HG03575 (cell line): ENCODE measurements at regions not wholly inside any gene's neighbourhood (a gene's known extent, or its start where the extent isn't known, plus 50 kb on each side); places are given as distances from the start of the nearest gene placed in this dataset.
"Not testable (repeated sequence)": the region's sequence is repeated elsewhere in the genome, so short reads cannot be mapped to it uniquely, and the experiment has no call there.

Source experiments
- ATAC-seq: cut with Tn5 transposase; IDR thresholded peaks from one replicate; pipeline ENCODE4 v1.9.1; 2021; ENCODE audit not compliant: unreplicated experiment, insufficient number of reproducible peaks, low FRiP score; ENCODE audit errors: extremely low read depth

- no peak for ATAC-seq
These were observed 960.8 kb upstream of the PRKX start for GRCh38 chrX:4674028-4674782.

DNA sequence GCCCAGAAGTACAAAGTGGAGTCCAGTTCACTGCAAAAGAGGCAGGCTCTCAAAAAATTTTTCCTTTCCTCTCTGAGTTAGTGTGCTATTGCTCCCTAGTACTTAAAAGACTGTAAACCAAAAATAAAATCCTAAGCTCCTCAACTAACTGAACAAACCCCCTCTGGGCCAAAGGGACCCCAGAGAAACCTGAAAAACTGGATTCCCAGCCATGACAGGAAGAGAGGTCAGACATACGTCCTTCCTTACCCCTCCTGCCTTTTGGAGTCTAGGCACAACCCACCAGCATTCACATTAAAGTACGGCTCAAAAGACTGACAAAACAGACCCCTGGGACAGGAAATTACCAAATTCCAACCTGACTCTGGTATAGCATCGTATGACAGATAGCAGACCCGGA is 957.9 kb upstream of the PRKX start:
- no peak for ATAC-seq

DNA sequence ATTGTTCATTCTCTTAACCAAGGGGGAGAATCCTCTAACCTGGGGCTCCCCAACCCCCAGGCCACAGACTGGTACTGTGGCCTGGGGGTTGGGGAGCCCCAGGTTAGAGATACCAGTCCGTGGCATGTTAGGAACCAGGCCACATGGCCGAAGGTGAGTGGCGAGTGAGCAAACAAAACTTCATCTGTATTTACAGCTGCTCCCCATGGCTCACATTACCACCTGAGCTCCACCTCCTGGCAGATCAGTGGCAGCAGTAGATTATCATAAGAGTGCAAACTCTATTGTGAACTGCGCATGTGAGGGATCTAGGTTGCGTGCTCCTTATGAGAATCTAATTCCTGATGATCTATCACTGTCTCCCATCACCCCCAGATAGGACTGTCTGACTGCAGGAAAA is 957.2 kb upstream of the PRKX start:
- ATAC-seq: no peak

DNA sequence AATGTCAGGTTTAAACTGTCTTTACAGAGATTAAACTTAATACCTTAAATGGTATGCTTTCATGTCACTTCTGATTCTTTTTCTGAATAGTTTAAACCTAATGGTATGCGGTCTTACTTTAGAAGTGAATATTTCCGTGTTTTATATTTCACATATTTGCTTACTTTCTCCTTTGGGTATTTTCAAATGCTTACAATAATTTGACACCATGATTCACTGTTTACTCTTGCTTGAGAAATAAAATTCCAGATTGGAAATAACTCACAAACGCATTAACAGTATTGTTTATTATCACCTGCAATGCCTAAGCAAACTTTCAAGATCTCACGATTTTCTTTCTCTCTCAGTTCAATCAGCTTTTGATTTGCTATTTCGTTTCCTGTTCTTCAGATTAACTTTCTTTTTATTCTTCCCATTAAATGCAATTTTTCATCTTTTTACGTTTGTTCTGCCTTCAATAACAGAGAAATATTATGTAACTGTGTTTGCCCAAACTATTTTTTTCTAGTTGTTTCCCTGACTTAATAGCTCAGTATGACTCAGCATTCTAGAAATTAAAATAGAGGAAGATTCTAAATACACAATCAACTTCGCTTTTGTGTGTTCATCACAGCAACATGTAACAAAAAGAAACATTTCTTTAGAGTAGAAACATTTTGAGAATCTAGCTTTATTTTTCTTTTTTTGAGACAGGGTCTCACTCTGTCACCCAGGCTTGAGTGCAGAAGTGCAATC is 955.5 kb upstream of the PRKX start:
- ATAC-seq: no peak

- no peak for ATAC-seq
These were observed 949.6 kb upstream of the PRKX start for GRCh38 chrX:4663085-4663484.

DNA sequence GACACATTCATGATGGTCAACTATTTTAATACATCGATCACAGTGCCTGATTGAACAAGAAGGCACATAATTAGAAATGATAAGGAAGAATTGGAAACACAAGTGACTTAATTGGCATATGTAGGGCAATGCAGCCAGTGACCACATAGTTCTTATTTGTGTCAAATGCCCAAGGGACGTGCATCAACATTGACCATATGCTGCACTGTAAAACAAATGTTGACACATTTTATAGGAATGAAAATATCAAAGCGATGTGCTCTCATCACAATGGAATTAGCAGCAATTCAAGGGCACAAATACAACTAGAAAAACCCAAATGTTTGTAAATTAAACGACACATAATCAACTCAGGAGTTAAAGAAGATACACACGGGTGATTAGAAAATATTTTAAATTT is 948.3 kb upstream of the PRKX start:
- ATAC-seq: no peak

DNA sequence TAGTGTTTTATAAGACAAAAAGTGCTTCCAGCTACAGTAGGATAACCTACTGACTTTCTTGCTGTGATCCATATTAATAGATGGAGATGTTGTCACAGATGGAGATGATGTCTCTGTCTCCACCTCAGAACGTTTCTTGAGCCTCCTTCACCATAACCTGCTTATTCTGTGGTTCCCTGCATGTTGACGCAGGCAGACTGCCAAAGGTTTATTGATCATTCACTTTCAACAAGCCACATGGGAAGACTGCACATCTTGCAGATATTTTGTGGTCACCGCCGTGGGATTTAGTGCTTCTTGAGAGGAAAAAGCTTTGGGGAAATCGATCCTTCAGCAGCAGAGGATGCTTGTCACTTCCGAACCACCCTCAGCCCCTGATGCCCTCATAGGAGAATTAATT is 943.0 kb upstream of the PRKX start:
- no peak for ATAC-seq

GRCh38 chrX:4655743-4656142 is 942.3 kb upstream of the PRKX start:
- ATAC-seq: no peak

GRCh38 chrX:4642114-4642513 is 928.7 kb upstream of the PRKX start:
- no peak for ATAC-seq

DNA sequence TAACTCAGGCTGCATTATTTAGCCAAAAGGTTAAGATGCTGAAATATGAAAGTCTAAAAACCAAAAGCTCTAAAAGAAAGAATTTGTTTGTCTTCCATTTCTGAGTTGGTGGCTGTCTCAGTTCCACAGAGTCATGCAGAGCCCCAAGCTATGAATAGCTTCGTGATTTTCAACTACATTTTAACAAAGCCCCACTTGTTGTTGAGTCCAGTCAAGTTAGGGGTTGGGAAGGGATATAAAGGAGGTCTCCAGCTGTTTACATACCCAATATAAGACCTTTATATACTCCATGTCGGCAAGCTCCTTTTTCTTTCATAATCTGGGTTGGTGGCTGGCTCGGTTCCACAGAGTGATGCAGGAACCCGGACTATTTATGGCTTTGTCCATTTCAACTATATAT is 924.6 kb upstream of the PRKX start:
- no peak for ATAC-seq

DNA sequence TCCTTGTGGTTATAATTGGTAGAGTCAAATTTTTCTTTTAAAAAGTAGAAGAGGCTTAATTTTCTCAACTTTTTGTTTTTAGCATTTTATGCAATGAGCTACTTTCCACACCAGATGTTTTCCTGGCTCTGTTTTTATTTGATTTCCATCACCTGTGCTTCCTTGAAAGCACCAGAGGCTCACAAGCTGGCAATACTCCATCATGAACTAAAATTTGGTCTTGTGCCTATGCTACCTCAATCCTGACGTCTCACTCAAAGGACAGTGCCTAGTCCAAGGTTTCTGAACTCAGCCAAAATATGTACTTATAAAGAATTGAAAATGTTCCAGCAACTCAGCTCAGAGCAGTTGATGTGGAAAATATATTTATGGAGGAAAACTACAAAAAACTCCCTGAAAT is 914.0 kb upstream of the PRKX start:
- no peak for ATAC-seq

DNA sequence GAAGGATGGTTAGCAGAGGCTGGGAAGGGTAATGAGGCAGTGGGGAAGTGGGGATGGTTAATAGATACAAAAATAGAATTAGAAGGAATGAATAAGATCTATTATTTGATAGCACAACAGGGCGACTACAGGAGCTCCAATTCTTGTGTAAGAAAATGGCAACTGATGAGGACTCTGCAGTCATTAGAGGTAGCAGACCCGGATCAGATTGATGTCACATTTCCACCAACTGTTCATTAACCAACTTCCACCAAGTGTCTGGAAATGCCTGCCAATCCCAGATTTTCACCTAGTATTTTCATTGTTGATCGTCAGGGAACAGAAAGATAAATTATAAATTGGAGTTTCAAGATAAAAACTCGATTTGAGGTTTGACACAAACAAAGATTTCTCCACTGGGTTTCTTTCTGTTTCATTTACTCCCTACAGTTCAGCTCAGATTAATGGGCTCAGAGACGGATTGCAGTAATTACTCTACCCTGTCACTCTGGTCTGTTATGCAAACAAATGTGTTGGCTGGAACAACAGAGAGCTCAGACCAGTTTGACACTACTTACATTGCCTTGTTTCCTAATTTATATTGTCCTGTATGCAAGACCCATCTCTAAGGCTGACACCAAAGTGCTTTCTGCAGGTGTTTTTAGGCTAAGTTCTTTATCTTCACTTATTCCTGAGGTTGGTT is 909.2 kb upstream of the PRKX start:
- ATAC-seq: no peak

DNA sequence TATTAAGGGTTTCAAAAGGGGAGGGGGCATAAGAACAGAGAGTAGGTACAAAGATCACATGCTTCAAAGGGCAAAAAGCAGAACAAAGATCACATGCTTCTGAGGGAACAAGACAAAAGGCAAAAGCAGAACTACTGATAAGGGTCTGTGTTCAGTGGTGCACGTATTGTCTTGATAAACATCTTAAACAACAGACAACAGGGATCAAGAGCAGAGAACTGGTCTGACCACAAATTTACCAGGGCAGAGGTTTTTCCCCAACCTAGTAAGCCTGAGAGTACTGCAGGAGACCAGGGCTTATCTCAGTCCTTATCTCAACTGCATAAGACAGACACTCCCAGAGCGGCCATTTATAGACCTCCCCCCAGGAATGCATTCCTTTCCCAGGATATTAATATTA is 900.2 kb upstream of the PRKX start:
- ATAC-seq: not testable (repeated sequence)

- ATAC-seq: no peak
These were observed 875.4 kb upstream of the PRKX start for GRCh38 chrX:4588893-4589292.

DNA sequence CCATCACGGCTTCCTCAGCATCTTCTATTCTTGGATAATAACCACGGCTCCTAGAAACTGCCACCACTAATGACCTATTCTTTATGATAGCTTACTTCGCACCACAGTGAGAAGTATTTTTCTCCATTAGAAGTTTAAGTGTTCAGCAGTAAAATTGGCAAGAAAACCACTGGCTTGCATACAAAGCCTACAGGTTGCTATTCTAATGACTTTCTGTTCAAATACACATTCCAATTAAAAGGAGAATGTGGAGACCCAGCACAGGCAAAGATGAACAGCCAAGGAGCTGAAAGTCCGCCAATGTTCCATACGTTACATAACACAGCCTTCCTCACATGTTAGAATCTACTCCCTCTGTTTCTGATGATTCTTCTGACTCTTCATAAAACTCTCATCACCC is 875.0 kb upstream of the PRKX start:
- ATAC-seq: no peak

DNA sequence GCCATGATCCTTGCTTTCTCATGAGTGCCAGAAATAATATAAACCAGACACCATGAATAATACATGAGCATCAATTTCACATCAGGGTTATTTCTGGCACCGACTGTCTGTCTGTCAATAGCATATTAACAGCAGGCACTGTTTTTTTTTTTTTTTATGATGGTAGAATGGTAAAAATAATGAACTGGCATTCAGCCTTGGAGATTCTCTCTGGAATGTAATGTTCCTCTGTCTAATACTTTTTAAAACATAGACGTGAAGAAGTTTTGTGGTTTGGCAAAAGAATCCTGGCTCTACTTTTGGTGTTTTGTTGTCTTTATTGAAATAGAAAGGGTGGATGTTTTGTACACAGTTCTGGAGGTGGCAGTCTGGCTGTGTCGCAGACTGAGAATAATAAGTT is 874.6 kb upstream of the PRKX start:
- no peak for ATAC-seq

GRCh38 chrX:4579999-4580398 is 866.5 kb upstream of the PRKX start:
- no peak for ATAC-seq

- ATAC-seq: no peak
These were observed 866.0 kb upstream of the PRKX start for GRCh38 chrX:4579480-4579879.

GRCh38 chrX:4572691-4573090 is 859.2 kb upstream of the PRKX start:
- no peak for ATAC-seq

GRCh38 chrX:4570151-4570550 is 856.7 kb upstream of the PRKX start:
- ATAC-seq: no peak
